Mesendoderm (in vitro differentiated cells): ENCODE measurements at regions not wholly inside any gene's neighbourhood (a gene's known extent, or its start where the extent isn't known, plus 50 kb on each side); places are given as distances from the start of the nearest gene placed in this dataset.
"Not testable (repeated sequence)": the region's sequence is repeated elsewhere in the genome, so short reads cannot be mapped to it uniquely, and the experiment has no call there.

Source experiments
- DNase-seq: peaks from one replicate; pipeline ENCODE4 v3.0.0; 2013
- H2AK5ac ChIP-seq: 2 replicates; pipeline ENCODE4 v1.6.1; 2013; ENCODE audit warnings: low read length, inconsistent platforms
- H2BK120ac ChIP-seq: 2 replicates; pipeline ENCODE4 v1.6.1; 2013; ENCODE audit warnings: low read depth, mild to moderate bottlenecking, low read length, moderate library complexity, mixed read lengths
- H2BK15ac ChIP-seq: replicated peaks from 2 replicates; pipeline ENCODE4 v1.6.1; 2013; ENCODE audit warnings: low read depth, mild to moderate bottlenecking, moderate library complexity
- H2BK5ac ChIP-seq: 2 replicates; pipeline ENCODE4 v1.6.1; 2013; ENCODE audit warnings: low read length, inconsistent platforms
- H3K18ac ChIP-seq: 2 replicates; pipeline ENCODE4 v1.6.1; 2013; ENCODE audit warnings: mild to moderate bottlenecking, low read length, mixed read lengths
- H3K23ac ChIP-seq: one replicate; pipeline ENCODE4 v1.6.1; 2013; ENCODE audit warnings: low read length
- H3K27ac ChIP-seq: 2 replicates; pipeline ENCODE4 v1.5.1; 2013; ENCODE audit warnings: low read depth, mild to moderate bottlenecking, inconsistent platforms, low read length, moderate library complexity
- H3K27me3 ChIP-seq: 2 replicates; pipeline ENCODE4 v1.6.1; 2013; ENCODE audit warnings: low read length, control low read depth, mild to moderate bottlenecking, inconsistent platforms; ENCODE audit not compliant: insufficient read depth, poor library complexity
- H3K36me3 ChIP-seq: 2 replicates; pipeline ENCODE4 v1.6.1; 2013; ENCODE audit warnings: low read length, inconsistent platforms; ENCODE audit not compliant: control insufficient read depth, insufficient read depth
- H3K4ac ChIP-seq: one replicate; pipeline ENCODE4 v1.6.1; 2013; ENCODE audit warnings: low read depth, mild to moderate bottlenecking, low read length, moderate library complexity
- H3K4me1 ChIP-seq: 2 replicates; pipeline ENCODE4 v1.6.1; 2013; ENCODE audit warnings: low read depth, low read length, inconsistent platforms; ENCODE audit not compliant: control insufficient read depth
- H3K4me2 ChIP-seq: 2 replicates; pipeline ENCODE4 v1.6.1; 2013; ENCODE audit warnings: low read length
- H3K4me3 ChIP-seq: 2 replicates; pipeline ENCODE4 v1.5.1; 2013; ENCODE audit warnings: mild to moderate bottlenecking, low read length
- H3K56ac ChIP-seq: one replicate; pipeline ENCODE4 v1.6.1; 2013; ENCODE audit warnings: low read length
- H3K79me1 ChIP-seq: 2 replicates; pipeline ENCODE4 v1.6.1; 2013; ENCODE audit warnings: low read length, inconsistent platforms
- H3K79me2 ChIP-seq: 2 replicates; pipeline ENCODE4 v1.6.1; 2013; ENCODE audit warnings: mild to moderate bottlenecking, low read length; ENCODE audit not compliant: control insufficient read depth, insufficient read depth
- H3K9ac ChIP-seq: 2 replicates; pipeline ENCODE4 v1.6.1; 2013; ENCODE audit warnings: low read length, inconsistent platforms
- H4K5ac ChIP-seq: one replicate; pipeline ENCODE4 v1.6.1; 2013; ENCODE audit warnings: low read length
- H4K8ac ChIP-seq: one replicate; pipeline ENCODE4 v1.6.1; 2013; ENCODE audit warnings: low read depth, mild to moderate bottlenecking, control low read depth, low read length, moderate library complexity
- WGBS: extraction: QIAGEN DNeasy Blood & Tissue Kit; methylation state at CpG from one replicate; pipeline ENCODE4 v1.1.7; 2013; ENCODE audit warnings: low lambda C conversion rate, missing lambda C conversion rate; ENCODE audit not compliant: insufficient coverage; ENCODE audit errors: extremely low coverage; 5-methylcytosine and 5-hydroxymethylcytosine counted together

DNA sequence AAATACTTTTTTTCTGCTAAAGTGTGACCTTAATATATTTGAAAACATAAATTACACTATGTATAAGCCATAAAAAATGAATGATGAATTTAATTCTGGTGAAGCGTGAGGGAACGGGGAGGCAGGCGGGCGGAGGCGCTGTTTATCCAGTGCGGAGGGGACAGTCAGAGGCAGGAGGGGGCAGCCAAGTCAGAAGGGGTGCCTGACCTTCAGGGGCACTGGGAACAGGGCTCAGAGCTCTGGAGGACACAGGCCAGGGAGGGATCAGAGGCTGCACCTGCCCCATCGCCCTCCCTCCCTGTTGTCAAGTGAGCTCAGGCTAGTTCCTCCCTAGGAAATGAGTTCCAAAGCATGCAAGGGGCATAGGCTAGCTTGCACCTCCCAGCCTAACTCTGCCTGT is 82.0 kb upstream of the CASZ1 start:
- H3K4ac ChIP-seq, result no peak overlapping the region
- no peak overlapping the region for H2BK15ac ChIP-seq
- H3K9ac ChIP-seq, result no peak overlapping the region
- no peak overlapping the region for H4K5ac ChIP-seq
- no peak for DNase-seq
- H2AK5ac ChIP-seq, result no peak overlapping the region
- WGBS, result no CpG with 5 or more reads among the region's 7 CpGs
- H3K4me1 ChIP-seq, result no peaks in the 10 kb centered on the region
- H3K4me2 ChIP-seq, result no peak overlapping the region
- no peaks in the 10 kb centered on the region for H3K79me2 ChIP-seq
- no peaks in the 10 kb centered on the region for H3K79me1 ChIP-seq
- H2BK5ac ChIP-seq, result no peak overlapping the region
- H4K8ac ChIP-seq, result no peak overlapping the region
- H3K27ac ChIP-seq, result no peak overlapping the region
- no peaks in the 10 kb centered on the region for H3K36me3 ChIP-seq
- H3K23ac ChIP-seq, result no peak overlapping the region
- no peaks in the 10 kb centered on the region for H3K27me3 ChIP-seq
- H2BK120ac ChIP-seq, result no peak overlapping the region
- H3K18ac ChIP-seq, result no peak overlapping the region
- H3K4me3 ChIP-seq, result no peak overlapping the region
- no peak overlapping the region for H3K56ac ChIP-seq

DNA sequence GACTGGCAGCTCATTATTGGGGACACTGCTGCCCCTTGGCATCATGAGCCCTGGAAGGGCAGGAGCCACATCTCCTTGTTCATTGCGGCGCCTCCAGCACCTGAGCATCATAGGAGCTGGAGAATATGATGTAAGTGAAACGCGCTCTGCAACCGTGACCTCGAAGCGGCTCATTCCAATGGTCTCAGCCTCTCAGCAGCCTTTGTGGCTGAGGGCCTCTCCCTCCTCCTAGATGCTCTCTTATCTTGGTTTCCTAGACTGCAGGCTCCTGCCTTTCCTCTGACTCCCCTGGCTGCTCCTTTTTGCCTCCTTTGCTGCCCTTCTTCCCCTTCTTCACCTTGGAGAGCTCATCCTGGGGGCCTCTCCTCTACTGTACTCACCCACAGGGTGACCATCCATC is 83.6 kb upstream of the CASZ1 start:
- no peak overlapping the region for H2BK120ac ChIP-seq
- no peaks in the 10 kb centered on the region for H3K36me3 ChIP-seq
- H4K8ac ChIP-seq, result no peak overlapping the region
- H3K23ac ChIP-seq, result no peak overlapping the region
- no peak overlapping the region for H3K9ac ChIP-seq
- H2AK5ac ChIP-seq, result no peak overlapping the region
- no peaks in the 10 kb centered on the region for H3K27me3 ChIP-seq
- H3K79me2 ChIP-seq, result no peaks in the 10 kb centered on the region
- H3K4ac ChIP-seq, result no peak overlapping the region
- no CpG with 5 or more reads among the region's 7 CpGs for WGBS
- H3K27ac ChIP-seq, result no peak overlapping the region
- no peak overlapping the region for H3K4me2 ChIP-seq
- H3K18ac ChIP-seq, result no peak overlapping the region
- H3K4me3 ChIP-seq, result no peak overlapping the region
- no peak for DNase-seq
- no peak overlapping the region for H3K56ac ChIP-seq
- no peaks in the 10 kb centered on the region for H3K4me1 ChIP-seq
- H3K79me1 ChIP-seq, result no peaks in the 10 kb centered on the region
- H4K5ac ChIP-seq, result no peak overlapping the region
- no peak overlapping the region for H2BK5ac ChIP-seq
- no peak overlapping the region for H2BK15ac ChIP-seq

DNA sequence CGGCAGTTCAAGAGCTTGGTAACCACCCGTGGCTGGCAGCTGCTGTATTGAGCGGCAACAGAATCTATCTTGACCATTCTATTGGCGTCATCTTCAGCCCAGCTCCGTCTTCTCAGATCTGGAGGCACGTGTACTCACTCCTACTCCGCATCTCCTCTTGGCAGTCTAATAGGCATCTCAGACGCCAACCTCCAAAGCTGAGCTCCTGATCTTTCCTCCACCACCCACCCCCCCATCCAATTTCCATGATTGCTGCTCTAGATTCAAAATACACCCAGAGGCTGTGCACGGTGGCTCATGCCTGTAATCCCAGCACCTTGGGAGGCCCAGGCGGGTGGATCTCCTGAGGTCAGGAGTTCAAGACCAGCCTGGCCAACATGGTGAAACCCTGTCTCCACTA is 84.6 kb upstream of the CASZ1 start:
- no peak overlapping the region for H3K4me3 ChIP-seq
- H3K79me1 ChIP-seq, result no peaks in the 10 kb centered on the region
- H3K23ac ChIP-seq, result no peak overlapping the region
- no peak overlapping the region for H3K27ac ChIP-seq
- no peaks in the 10 kb centered on the region for H3K4me1 ChIP-seq
- no peaks in the 10 kb centered on the region for H3K79me2 ChIP-seq
- no peak overlapping the region for H2BK120ac ChIP-seq
- no peak overlapping the region for H4K5ac ChIP-seq
- no peak overlapping the region for H3K4me2 ChIP-seq
- no peak overlapping the region for H3K56ac ChIP-seq
- no peak overlapping the region for H3K4ac ChIP-seq
- DNase-seq, result no peak
- no CpG with 5 or more reads among the region's 10 CpGs for WGBS
- H3K27me3 ChIP-seq, result no peaks in the 10 kb centered on the region
- no peak overlapping the region for H2BK15ac ChIP-seq
- H2AK5ac ChIP-seq, result no peak overlapping the region
- no peak overlapping the region for H2BK5ac ChIP-seq
- H3K18ac ChIP-seq, result no peak overlapping the region
- no peaks in the 10 kb centered on the region for H3K36me3 ChIP-seq
- no peak overlapping the region for H3K9ac ChIP-seq
- no peak overlapping the region for H4K8ac ChIP-seq

DNA sequence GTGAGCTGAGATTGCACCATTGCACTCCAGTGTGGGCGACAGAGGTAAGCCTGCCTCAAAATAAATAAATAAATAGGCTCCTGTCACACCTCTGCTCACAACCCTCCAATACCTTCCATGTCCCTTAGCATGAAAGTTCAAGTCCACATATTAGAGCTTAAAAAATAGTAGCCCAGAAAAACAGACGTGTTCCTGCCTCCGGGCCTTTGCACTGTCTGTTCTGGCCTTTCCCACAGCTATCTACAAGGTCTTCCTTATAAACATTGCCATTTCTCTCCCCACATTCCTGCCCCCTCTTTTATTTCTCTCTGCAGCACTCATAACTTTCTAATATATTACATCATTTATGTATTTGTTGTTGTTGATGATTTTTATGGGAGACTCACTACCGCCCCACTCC is 85.6 kb upstream of the CASZ1 start:
- H3K36me3 ChIP-seq, result no peaks in the 10 kb centered on the region
- no peak overlapping the region for H3K56ac ChIP-seq
- no peak overlapping the region for H4K5ac ChIP-seq
- H3K4me3 ChIP-seq, result no peak overlapping the region
- no peak overlapping the region for H3K4ac ChIP-seq
- H3K4me1 ChIP-seq, result no peaks in the 10 kb centered on the region
- H2BK5ac ChIP-seq, result no peak overlapping the region
- H3K27me3 ChIP-seq, result no peaks in the 10 kb centered on the region
- no peaks in the 10 kb centered on the region for H3K79me2 ChIP-seq
- no peak overlapping the region for H3K27ac ChIP-seq
- WGBS, result no CpG with 5 or more reads among the region's 4 CpGs
- no peak overlapping the region for H2BK15ac ChIP-seq
- no peak overlapping the region for H3K18ac ChIP-seq
- H4K8ac ChIP-seq, result no peak overlapping the region
- H2BK120ac ChIP-seq, result no peak overlapping the region
- no peak for DNase-seq
- no peak overlapping the region for H3K23ac ChIP-seq
- H3K79me1 ChIP-seq, result no peaks in the 10 kb centered on the region
- H3K9ac ChIP-seq, result no peak overlapping the region
- H3K4me2 ChIP-seq, result no peak overlapping the region
- H2AK5ac ChIP-seq, result no peak overlapping the region

DNA sequence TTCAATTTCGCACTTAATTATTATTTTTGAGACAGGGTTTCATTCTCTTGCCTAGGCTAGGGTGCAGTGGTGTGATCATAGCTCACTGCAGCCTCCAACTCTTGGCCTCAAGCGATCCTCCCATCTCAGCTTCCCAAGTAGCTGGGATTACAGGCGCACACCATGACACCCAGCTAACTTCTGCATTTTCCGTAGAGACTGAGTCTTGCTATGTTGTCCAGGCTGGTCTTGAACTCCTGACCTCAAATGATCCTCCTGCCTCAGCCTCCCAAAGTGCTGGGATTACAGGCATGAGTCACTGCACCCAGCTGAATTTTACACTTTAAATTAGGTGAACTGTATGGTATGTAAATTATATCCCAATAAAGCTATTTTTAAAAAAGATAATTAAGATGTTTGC is 90.6 kb upstream of the CASZ1 start:
- H2BK5ac ChIP-seq, H4K5ac ChIP-seq, H4K8ac ChIP-seq, H3K4me3 ChIP-seq, H2AK5ac ChIP-seq, H3K4ac ChIP-seq, H2BK120ac ChIP-seq, H3K4me1 ChIP-seq, H2BK15ac ChIP-seq, H3K79me2 ChIP-seq, H3K18ac ChIP-seq, H3K36me3 ChIP-seq, H3K4me2 ChIP-seq, DNase-seq, H3K9ac ChIP-seq, H3K56ac ChIP-seq, H3K23ac ChIP-seq, H3K27ac ChIP-seq, H3K27me3 ChIP-seq, H3K79me1 ChIP-seq: not testable (repeated sequence)
- WGBS, result no CpG with 5 or more reads among the region's 4 CpGs

DNA sequence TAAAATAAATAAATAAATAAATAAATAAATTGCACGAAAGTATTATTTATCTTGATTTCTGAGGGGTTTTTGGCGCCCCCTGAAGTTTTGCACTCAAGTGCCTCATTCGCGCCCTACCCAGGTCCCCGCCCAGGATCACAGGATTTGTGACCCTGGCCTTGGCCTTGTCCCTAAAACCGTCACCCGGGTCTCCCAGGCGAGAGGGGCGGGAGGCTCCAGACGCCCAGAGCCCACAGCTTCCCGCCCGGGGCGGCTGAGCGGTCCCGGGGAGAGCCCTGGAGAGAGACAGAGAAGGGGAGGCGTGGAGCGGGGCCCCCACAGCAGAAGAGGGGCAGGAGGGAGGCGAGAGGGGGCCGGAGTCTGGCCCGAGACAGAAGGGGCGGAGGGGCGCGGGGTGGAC is 91.8 kb upstream of the CASZ1 start:
- DNase-seq, result peak; percentile 47
- peak overlapping the region; percentile 44 for H3K9ac ChIP-seq
- no peaks in the 10 kb centered on the region for H3K27me3 ChIP-seq
- H3K4ac ChIP-seq, result peak overlapping the region; percentile 50
- no peaks in the 10 kb centered on the region for H3K4me1 ChIP-seq
- H4K8ac ChIP-seq, result no peak overlapping the region
- H3K4me2 ChIP-seq, result peak overlapping the region; percentile 52
- no peak overlapping the region for H2AK5ac ChIP-seq
- WGBS, result no CpG with 5 or more reads among the region's 23 CpGs
- no peak overlapping the region for H3K27ac ChIP-seq
- H3K79me2 ChIP-seq, result no peaks in the 10 kb centered on the region
- H3K18ac ChIP-seq, result peak overlapping the region; percentile 28
- H3K4me3 ChIP-seq, result no peak overlapping the region
- no peak overlapping the region for H2BK120ac ChIP-seq
- no peak overlapping the region for H4K5ac ChIP-seq
- no peak overlapping the region for H2BK15ac ChIP-seq
- no peak overlapping the region for H2BK5ac ChIP-seq
- peak overlapping the region; percentile 79 for H3K56ac ChIP-seq
- no peak overlapping the region for H3K23ac ChIP-seq
- no peaks in the 10 kb centered on the region for H3K36me3 ChIP-seq
- H3K79me1 ChIP-seq, result no peaks in the 10 kb centered on the region
